RWPE1 (cell line): ENCODE measurements at regions not wholly inside any gene's neighbourhood (a gene's known extent, or its start where the extent isn't known, plus 50 kb on each side); places are given as distances from the start of the nearest gene placed in this dataset.

Experiments
- CTCF ChIA-PET: fragments of 350-600 bp; sonication (Branson Sonifier 250); formaldehyde crosslinking; extraction: SDS; loops from one replicate; lab custom pipeline; 2021; lab: Yijun Ruan, JAX
- POLR2A ChIA-PET: fragments of 400-600 bp; formaldehyde crosslinking; extraction: SDS; loops from one replicate; lab custom pipeline; 2020; ENCODE audit warnings: antibody characterized with exemption; ENCODE audit not compliant: low non-redundant PET; lab: Yijun Ruan, JAX
- DNase-seq: peaks from one replicate; pipeline ENCODE4 v3.0.0; 2012; ENCODE audit warnings: low spot score
- H3K27ac ChIP-seq: fragments of 450-650 bp; 2 replicates; pipeline ENCODE4 v1.5.1; 2017
- TF ChIP-seq, protein P1 (sequence below): fragments of 450-650 bp; conservative IDR thresholded peaks from 2 replicates; pipeline ENCODE4 v1.5.1; 2017; ENCODE audit warnings: low read depth, mild to moderate bottlenecking

- CTCF ChIA-PET: interaction anchor here (0.6 to 0.9 kb wide), 3 partner anchors 44 to 191 kb away, joined by 3 read pairs; no protein-coding TSS in a partner anchor
- TF ChIP-seq, protein P1, sequence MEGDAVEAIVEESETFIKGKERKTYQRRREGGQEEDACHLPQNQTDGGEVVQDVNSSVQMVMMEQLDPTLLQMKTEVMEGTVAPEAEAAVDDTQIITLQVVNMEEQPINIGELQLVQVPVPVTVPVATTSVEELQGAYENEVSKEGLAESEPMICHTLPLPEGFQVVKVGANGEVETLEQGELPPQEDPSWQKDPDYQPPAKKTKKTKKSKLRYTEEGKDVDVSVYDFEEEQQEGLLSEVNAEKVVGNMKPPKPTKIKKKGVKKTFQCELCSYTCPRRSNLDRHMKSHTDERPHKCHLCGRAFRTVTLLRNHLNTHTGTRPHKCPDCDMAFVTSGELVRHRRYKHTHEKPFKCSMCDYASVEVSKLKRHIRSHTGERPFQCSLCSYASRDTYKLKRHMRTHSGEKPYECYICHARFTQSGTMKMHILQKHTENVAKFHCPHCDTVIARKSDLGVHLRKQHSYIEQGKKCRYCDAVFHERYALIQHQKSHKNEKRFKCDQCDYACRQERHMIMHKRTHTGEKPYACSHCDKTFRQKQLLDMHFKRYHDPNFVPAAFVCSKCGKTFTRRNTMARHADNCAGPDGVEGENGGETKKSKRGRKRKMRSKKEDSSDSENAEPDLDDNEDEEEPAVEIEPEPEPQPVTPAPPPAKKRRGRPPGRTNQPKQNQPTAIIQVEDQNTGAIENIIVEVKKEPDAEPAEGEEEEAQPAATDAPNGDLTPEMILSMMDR: no peak
- POLR2A ChIA-PET: no interaction called here
- no peak for DNase-seq
- H3K27ac ChIP-seq: no peak overlapping the region
Observed at GRCh38 chr2:45172142-45172541, 162.9 kb upstream of the SIX2 start.

DNA sequence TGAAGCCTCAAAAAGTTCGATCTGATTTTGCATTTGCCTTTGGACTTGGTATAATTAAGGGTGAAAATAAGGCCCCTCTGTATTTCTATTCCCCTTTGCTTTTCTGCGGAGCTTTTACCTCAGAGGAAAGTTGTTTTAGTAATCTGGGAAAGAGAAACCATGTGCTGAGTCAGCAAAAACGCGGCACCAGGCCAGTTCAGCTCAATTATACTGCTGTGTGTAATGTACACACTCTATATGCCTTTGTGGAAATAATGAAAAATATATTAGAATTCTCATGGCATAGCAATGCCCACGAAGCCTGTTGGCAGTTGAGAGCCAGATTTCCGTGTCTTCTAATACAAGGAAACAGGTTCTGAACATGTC, 161.9 kb upstream of the SIX2 start:
- TF ChIP-seq, protein P1: no peak
- H3K27ac ChIP-seq: peak overlapping the region; percentile 81
- POLR2A ChIA-PET: no interaction called here
- DNase-seq: no peak
- CTCF ChIA-PET: interaction anchor here (0.7 kb wide), 1 partner anchor 118 kb away, joined by 4 read pairs; no protein-coding TSS in a partner anchor

DNA sequence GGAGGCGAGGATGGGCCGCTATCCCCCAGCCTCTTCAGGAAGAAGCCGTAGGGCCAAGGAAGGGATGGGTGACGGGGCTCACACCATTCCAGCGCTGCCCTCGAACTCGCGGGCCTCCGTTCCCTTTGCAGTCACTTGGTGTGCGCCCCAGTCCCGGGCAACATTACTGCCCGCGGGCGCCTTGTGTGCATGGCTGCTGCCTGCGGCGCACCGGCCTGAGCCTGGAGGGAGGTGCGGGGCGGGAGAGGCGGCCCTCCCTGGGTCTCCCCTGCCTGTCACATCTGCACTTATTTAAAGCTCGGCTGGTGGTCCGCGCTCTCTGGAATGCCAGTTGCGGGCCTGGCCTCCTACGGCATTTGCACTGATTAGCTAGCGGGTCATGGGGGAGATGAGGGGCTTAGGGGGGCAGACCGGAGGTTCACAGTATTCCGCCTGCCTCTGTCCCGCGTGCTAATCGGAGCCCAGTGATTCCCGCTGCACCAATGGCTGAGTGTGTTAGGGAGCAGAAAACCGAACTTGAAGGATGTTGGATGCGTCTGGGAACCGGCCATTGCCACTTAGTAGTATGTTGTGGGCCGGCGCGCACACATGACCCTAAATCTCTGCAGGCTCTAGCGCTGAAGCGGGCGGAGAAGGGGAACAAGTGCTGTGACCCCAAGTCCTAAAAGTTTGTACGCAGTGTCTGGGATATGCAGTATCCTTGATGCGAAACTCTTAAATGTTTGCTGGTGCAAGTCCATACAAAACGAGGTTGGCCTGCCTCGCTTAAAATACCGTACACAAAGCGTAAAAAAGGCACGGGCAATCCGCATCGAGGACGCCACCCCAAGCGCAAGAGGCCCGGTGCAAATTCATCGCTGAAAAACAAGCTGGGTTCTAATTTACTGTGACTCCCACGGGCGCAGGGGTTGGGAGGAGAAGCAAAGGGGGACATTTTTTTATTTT, 161.2 kb upstream of the SIX2 start:
- DNase-seq: no peak
- H3K27ac ChIP-seq: peak overlapping the region; percentile 81
- POLR2A ChIA-PET: no interaction called here
- TF ChIP-seq, protein P1: no peak
- CTCF ChIA-PET: interaction anchor here (0.7 to 2.8 kb wide), 3 partner anchors 119 to 324 kb away, joined by 3 to 13 read pairs (median 4); no protein-coding TSS in a partner anchor

DNA sequence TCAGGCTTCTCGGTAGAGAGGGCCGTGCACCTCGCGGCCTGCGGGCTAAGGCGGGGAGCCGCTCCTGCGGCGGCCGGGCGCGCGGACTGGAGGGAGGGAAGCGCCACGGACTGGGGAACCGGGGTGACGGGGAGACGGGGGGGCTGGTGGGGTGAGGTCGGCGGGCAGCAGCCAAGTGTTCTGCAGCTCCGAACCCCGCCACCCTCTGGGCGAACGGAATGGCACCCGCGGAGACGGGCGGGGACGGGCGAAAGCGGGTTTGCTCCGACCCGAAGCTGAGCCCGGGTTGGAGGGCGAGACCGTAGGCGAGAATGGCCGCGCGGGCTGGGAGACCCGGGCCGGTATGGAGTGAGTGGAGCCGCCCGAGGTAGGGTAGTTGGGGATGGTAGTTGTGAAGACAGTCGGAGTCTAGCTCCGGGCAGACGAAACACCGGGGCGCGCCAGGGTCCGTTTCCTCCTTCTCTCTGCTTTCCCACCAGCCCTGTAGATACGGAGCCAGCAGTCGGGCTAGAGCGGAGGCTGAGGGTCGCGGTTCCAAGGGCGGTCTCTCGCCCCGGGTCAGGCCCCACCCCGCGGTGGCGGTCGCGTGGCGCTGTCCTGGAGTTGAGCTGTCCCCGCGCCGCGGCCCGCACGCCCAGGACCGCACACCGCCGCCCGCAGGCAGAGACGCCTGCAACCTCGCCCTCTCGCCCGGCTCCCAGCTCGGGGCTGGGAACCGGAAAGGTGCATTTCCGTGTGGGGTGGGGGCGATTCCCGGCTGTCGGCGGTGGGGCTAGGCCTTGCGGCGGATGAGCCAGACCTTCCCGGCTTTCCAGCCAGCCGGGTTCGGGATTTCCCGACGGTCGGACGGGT, 160.3 kb upstream of the SIX2 start:
- peak; percentile 15 for DNase-seq
- ChIA-PET POLR2A (no interaction called here), CTCF (interaction anchor here (0.5 to 2.8 kb wide), 7 partner anchors 8 to 1534 kb away, joined by 3 to 13 read pairs (median 3); no protein-coding TSS in a partner anchor)
- TF ChIP-seq, protein P1: 0 out of 2 replicates have a peak, but pooled peaks have one; percentile 7
- peak overlapping the region; percentile 81 for H3K27ac ChIP-seq

DNA sequence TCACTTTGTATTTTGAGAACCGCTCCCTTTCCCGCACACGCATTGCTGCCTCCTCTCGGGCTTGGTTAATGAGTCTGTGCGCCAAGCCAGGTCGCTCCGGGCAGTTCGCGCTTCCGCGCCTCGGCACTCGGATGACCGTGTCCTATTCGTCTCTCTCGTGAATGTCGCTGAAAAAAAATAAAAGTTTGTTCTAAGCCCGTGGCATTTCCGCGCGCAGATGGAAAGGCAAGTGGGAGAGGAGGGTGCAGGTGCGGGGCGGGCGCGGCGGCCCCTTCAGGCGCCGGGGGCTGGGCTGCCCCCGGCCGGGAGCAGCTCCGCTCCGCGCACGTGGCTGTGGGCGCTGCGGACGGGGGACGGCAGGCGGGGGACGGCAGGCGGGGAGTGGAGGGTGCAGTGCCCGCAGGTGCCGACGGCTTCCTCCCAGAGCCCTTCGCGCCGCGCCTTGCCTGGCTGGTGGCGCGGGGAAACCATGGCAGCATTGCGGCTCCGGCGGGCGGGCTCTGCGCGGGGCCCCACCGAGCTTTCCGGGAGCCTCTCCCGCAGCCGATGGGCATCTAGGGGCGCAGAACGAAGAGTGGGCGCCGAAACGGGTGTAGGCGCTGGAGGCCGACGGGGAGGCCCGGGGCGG, 159.6 kb upstream of the SIX2 start:
- peak; percentile 51 for DNase-seq
- H3K27ac ChIP-seq: peak overlapping the region; percentile 81
- CTCF ChIA-PET: interaction anchor here (0.6 to 2.8 kb wide), 10 partner anchors 9 to 1520 kb away, joined by 3 to 13 read pairs (median 3); no protein-coding TSS in a partner anchor
- POLR2A ChIA-PET: interaction anchor here (0.7 to 0.8 kb wide), 2 partner anchors 31 to 34 kb away, joined by 4 to 6 read pairs; no protein-coding TSS in a partner anchor
- TF ChIP-seq, protein P1: no peak
